Stimulated activated CD4-positive, alpha-beta T cell treated with anti-CD3 and anti-CD28 coated beads, Interleukin-4, amount 100 ng/mL, for 48 hours (primary cell): ENCODE measurements at regions not wholly inside any gene's neighbourhood (a gene's known extent, or its start where the extent isn't known, plus 50 kb on each side); places are given as distances from the start of the nearest gene placed in this dataset.
A peak's percentile ranks its signal among the peaks of the same experiment; 100 is the strongest.
"Not testable (repeated sequence)": the region's sequence is repeated elsewhere in the genome, so short reads cannot be mapped to it uniquely, and the experiment has no call there.

Experiments used
- DNase-seq, 2 donors: peaks; one replicate each; pipeline ENCODE4 v3.0.0-alpha.2; 2020; ENCODE audit warnings: low read depth in 2 of 2

- DNase-seq: no peak
These were observed 49.8 kb downstream of the ABCC12 start for GRCh38 chr16:48105976-48106375.

- DNase-seq: no peak
These were observed 50.3 kb downstream of the ABCC12 start for GRCh38 chr16:48105456-48105855.

- DNase-seq: no peak
These were observed 52.2 kb downstream of the ABCC12 start for GRCh38 chr16:48103591-48103990.

GRCh38 chr16:48102083-48103008 is 53.4 kb downstream of the ABCC12 start:
- no peak for DNase-seq

- peak; percentile 42 to 63 for DNase-seq
These were observed 54.6 kb downstream of the ABCC12 start for GRCh38 chr16:48101069-48101674.

- no peak for DNase-seq
These were observed 56.3 kb downstream of the ABCC12 start for GRCh38 chr16:48099455-48099854.

- no peak for DNase-seq
These were observed 57.3 kb downstream of the ABCC12 start for GRCh38 chr16:48098472-48098871.

GRCh38 chr16:48091117-48091516 is 64.7 kb downstream of the ABCC12 start:
- no peak for DNase-seq

- DNase-seq: no peak
These were observed 66.6 kb downstream of the ABCC12 start for GRCh38 chr16:48089053-48089792.

GRCh38 chr16:48087639-48088038 is 68.2 kb downstream of the ABCC12 start:
- DNase-seq: no peak

- DNase-seq: no peak
These were observed 69.4 kb downstream of the ABCC12 start for GRCh38 chr16:48086422-48086821.

- DNase-seq: no peak
These were observed 70.1 kb downstream of the ABCC12 start for GRCh38 chr16:48085729-48086128.

GRCh38 chr16:48084826-48085225 is 71.0 kb downstream of the ABCC12 start:
- no peak for DNase-seq

GRCh38 chr16:48082516-48082915 is 73.3 kb downstream of the ABCC12 start:
- no peak for DNase-seq

- DNase-seq: no peak
These were observed 74.1 kb downstream of the ABCC12 start for GRCh38 chr16:48081656-48082055.

GRCh38 chr16:48076455-48077012 is 79.3 kb downstream of the ABCC12 start:
- no peak for DNase-seq

GRCh38 chr16:48075398-48075797 is 80.4 kb downstream of the ABCC12 start:
- no peak for DNase-seq

GRCh38 chr16:48067388-48067787 is 88.4 kb downstream of the ABCC12 start:
- no peak for DNase-seq

- DNase-seq: no peak
These were observed 90.8 kb downstream of the ABCC12 start for GRCh38 chr16:48064971-48065370.

GRCh38 chr16:48062681-48063080 is 93.1 kb downstream of the ABCC12 start:
- no peak for DNase-seq

GRCh38 chr16:48059936-48060335 is 95.9 kb downstream of the ABCC12 start:
- DNase-seq: no peak

GRCh38 chr16:48059190-48059589 is 96.6 kb downstream of the ABCC12 start:
- not testable (repeated sequence) for DNase-seq
